ENCODE measurements at regions not wholly inside any gene's neighbourhood (a gene's known extent, or its start where the extent isn't known, plus 50 kb on each side); places are given as distances from the start of the nearest gene placed in this dataset.

- TF ChIP-seq CTCF (IDR thresholded peaks at IDR 0.05 in 2 of 3, conservative IDR thresholded peaks at IDR 0.05 in 1 of 3; ENCODE audit: borderline replicate concordance in 1 of 3, insufficient read depth in 1 of 3, low read depth in 2 of 3, low read length in 2 of 3) (no peak), POLR2A (IDR thresholded peaks at IDR 0.05; ENCODE audit: borderline replicate concordance, extremely low read depth, insufficient read depth, insufficient read length) (no peak), RAD21 (IDR thresholded peaks at IDR 0.05; ENCODE audit: low read depth) (no peak), POLR2AphosphoS5 (IDR thresholded peaks at IDR 0.05; ENCODE audit: low read depth, low read length) (no peak), SIN3A (IDR thresholded peaks at IDR 0.05; ENCODE audit: low read depth) (no peak), EZH2 (IDR thresholded peaks at IDR 0.05) (no peak), SP1 (IDR thresholded peaks at IDR 0.05; ENCODE audit: low read depth) (no peak), EZH2phosphoT487 (IDR thresholded peaks at IDR 0.05; ENCODE audit: borderline replicate concordance) (no peak), FOSL1 (IDR thresholded peaks at IDR 0.05; ENCODE audit: low read depth) (no peak)
- TF ChIP-seq, protein P1, sequence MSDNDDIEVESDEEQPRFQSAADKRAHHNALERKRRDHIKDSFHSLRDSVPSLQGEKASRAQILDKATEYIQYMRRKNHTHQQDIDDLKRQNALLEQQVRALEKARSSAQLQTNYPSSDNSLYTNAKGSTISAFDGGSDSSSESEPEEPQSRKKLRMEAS (IDR thresholded peaks at IDR 0.05) = no peak
- TF ChIP-seq, protein P2, sequence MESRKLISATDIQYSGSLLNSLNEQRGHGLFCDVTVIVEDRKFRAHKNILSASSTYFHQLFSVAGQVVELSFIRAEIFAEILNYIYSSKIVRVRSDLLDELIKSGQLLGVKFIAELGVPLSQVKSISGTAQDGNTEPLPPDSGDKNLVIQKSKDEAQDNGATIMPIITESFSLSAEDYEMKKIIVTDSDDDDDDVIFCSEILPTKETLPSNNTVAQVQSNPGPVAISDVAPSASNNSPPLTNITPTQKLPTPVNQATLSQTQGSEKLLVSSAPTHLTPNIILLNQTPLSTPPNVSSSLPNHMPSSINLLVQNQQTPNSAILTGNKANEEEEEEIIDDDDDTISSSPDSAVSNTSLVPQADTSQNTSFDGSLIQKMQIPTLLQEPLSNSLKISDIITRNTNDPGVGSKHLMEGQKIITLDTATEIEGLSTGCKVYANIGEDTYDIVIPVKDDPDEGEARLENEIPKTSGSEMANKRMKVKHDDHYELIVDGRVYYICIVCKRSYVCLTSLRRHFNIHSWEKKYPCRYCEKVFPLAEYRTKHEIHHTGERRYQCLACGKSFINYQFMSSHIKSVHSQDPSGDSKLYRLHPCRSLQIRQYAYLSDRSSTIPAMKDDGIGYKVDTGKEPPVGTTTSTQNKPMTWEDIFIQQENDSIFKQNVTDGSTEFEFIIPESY (IDR thresholded peaks at IDR 0.05; ENCODE audit: extremely low read depth, insufficient replicate concordance, low read length) = no peak
Measured at GRCh38 chr20:52785679-52786078, 186.5 kb upstream of the TSHZ2 start.

Measured in HCT116 (cell line).